GM23248 (cell line): ENCODE measurements at regions not wholly inside any gene's neighbourhood (a gene's known extent, or its start where the extent isn't known, plus 50 kb on each side); places are given as distances from the start of the nearest gene placed in this dataset.

Experiments
- DNase-seq: peaks from one replicate; pipeline ENCODE4 v3.0.0-alpha.2; 2015
- H2AFZ ChIP-seq: fragments of 200-600 bp; sonication (generic); 2 replicates; pipeline ENCODE4 v1.6.1; 2016; ENCODE audit warnings: antibody characterized with exemption
- H3F3A ChIP-seq: fragments of 200-600 bp; sonication (generic); 2 replicates; pipeline ENCODE4 v1.6.1; 2016; ENCODE audit warnings: mild to moderate bottlenecking, antibody characterized with exemption, mixed run types; ENCODE audit not compliant: insufficient read depth
- H3K27ac ChIP-seq: fragments of 200-600 bp; sonication (generic); 2 replicates; pipeline ENCODE4 v1.5.1; 2016; ENCODE audit warnings: mild to moderate bottlenecking
- H3K27me3 ChIP-seq: fragments of 200-600 bp; sonication (generic); replicated peaks from 2 replicates; pipeline ENCODE4 v1.6.1; 2016; ENCODE audit warnings: mild to moderate bottlenecking; ENCODE audit not compliant: insufficient read depth
- H3K36me3 ChIP-seq: fragments of 200-600 bp; sonication (generic); 2 replicates; pipeline ENCODE4 v1.6.1; 2016; ENCODE audit warnings: low read depth, mild to moderate bottlenecking
- H3K4me1 ChIP-seq: fragments of 200-600 bp; sonication (generic); 2 replicates; pipeline ENCODE4 v1.6.1; 2016; ENCODE audit warnings: mild to moderate bottlenecking; ENCODE audit not compliant: insufficient read depth
- H3K4me2 ChIP-seq: fragments of 200-600 bp; sonication (generic); one replicate; pipeline ENCODE4 v1.6.1; 2016; ENCODE audit warnings: mild to moderate bottlenecking; ENCODE audit not compliant: unreplicated experiment
- H3K4me3 ChIP-seq: fragments of 200-600 bp; sonication (generic); 2 replicates; pipeline ENCODE4 v1.5.1; 2016; ENCODE audit warnings: mild to moderate bottlenecking
- H3K79me2 ChIP-seq: fragments of 200-600 bp; sonication (generic); 2 replicates; pipeline ENCODE4 v1.6.1; 2016; ENCODE audit warnings: mild to moderate bottlenecking; ENCODE audit not compliant: insufficient read depth
- H3K9ac ChIP-seq: fragments of 200-600 bp; sonication (generic); 2 replicates; pipeline ENCODE4 v1.6.1; 2016; ENCODE audit warnings: mild to moderate bottlenecking
- H3K9me2 ChIP-seq: fragments of 200-600 bp; sonication (generic); 2 replicates; pipeline ENCODE4 v1.6.1; 2016; ENCODE audit warnings: mixed run types, mild to moderate bottlenecking, moderate library complexity; ENCODE audit not compliant: insufficient read depth
- H3K9me3 ChIP-seq: fragments of 200-600 bp; sonication (generic); one replicate; pipeline ENCODE4 v1.6.1; 2017; ENCODE audit warnings: low read depth
- H4K20me1 ChIP-seq: fragments of 200-600 bp; sonication (generic); 2 replicates; pipeline ENCODE4 v1.6.0; 2016; ENCODE audit not compliant: insufficient read depth
- EZH2 ChIP-seq: fragments of 200-600 bp; sonication (generic); IDR thresholded peaks from 2 replicates; pipeline ENCODE4 v1.6.1; 2018; ENCODE audit warnings: antibody characterized with exemption, mild to moderate bottlenecking; ENCODE audit not compliant: insufficient read depth, poor library complexity, severe bottlenecking
- EZH2phosphoT487 ChIP-seq: fragments of 200-600 bp; sonication (generic); IDR thresholded peaks from 2 replicates; pipeline ENCODE4 v1.6.1; 2018; ENCODE audit warnings: antibody characterized with exemption, moderate library complexity, mild to moderate bottlenecking, low read depth; ENCODE audit not compliant: insufficient read depth
- WGBS, 2 experiments: methylation state at CpG; one replicate each; pipeline ENCODE4 v1.1.6; 2015 to 2017; ENCODE audit warnings: low lambda C conversion rate in 2 of 2, low coverage in 1 of 2; ENCODE audit errors: missing lambda C conversion rate in 2 of 2; 5-methylcytosine and 5-hydroxymethylcytosine counted together
- in situ Hi-C: fragments of 300-500 bp; cut with MboI; formaldehyde crosslinking; loops from 2 replicates; pipeline ENCODE4 v1.15.0; 2020

- no peaks in the 10 kb centered on the region for H3K79me2 ChIP-seq
- WGBS, 2 experiments: 34 to 44% methylated on average over 3 of the region's 3 CpGs
- H3F3A ChIP-seq: no peaks in the 10 kb centered on the region
- peaks cover 18% of the 10 kb centered on the region; the same call in 1 of the 2 replicates for H3K27me3 ChIP-seq
- in situ Hi-C loops: no loop called here
- TF ChIP-seq EZH2 (no peak), EZH2phosphoT487 (no peak)
- H3K4me2 ChIP-seq: no peak overlapping the region
- H2AFZ ChIP-seq: no peak overlapping the region
- H3K9ac ChIP-seq: no peak overlapping the region
- no peaks in the 10 kb centered on the region for H3K4me1 ChIP-seq
- no peak for DNase-seq
- no peaks in the 10 kb centered on the region for H4K20me1 ChIP-seq
- no peaks in the 10 kb centered on the region for H3K9me2 ChIP-seq
- no peak overlapping the region for H3K4me3 ChIP-seq
- H3K9me3 ChIP-seq: no peaks in the 10 kb centered on the region
- H3K36me3 ChIP-seq: no peaks in the 10 kb centered on the region
- no peak overlapping the region for H3K27ac ChIP-seq
Observed at GRCh38 chr2:105954891-105955290, 210.2 kb downstream of the NCK2 start.

GRCh38 chr2:105953942-105954341, 209.2 kb downstream of the NCK2 start:
- Histone ChIP-seq H3K36me3 (no peaks in the 10 kb centered on the region), H3K27me3 (peaks cover 18% of the 10 kb centered on the region; the same call in 1 of the 2 replicates), H3K4me1 (no peaks in the 10 kb centered on the region), H3K9me2 (no peaks in the 10 kb centered on the region), H2AFZ (no peak overlapping the region), H3K4me2 (no peak overlapping the region), H3K27ac (no peak overlapping the region), H3K9me3 (no peaks in the 10 kb centered on the region), H3K9ac (no peak overlapping the region), H3K79me2 (no peaks in the 10 kb centered on the region), H3F3A (no peaks in the 10 kb centered on the region), H3K4me3 (no peak overlapping the region), H4K20me1 (no peaks in the 10 kb centered on the region)
- in situ Hi-C loops: no loop called here
- TF ChIP-seq EZH2phosphoT487 (no peak), EZH2 (no peak)
- no peak for DNase-seq
- 57 to 65% methylated on average over 4 of the region's 4 CpGs for WGBS, 2 experiments

DNA sequence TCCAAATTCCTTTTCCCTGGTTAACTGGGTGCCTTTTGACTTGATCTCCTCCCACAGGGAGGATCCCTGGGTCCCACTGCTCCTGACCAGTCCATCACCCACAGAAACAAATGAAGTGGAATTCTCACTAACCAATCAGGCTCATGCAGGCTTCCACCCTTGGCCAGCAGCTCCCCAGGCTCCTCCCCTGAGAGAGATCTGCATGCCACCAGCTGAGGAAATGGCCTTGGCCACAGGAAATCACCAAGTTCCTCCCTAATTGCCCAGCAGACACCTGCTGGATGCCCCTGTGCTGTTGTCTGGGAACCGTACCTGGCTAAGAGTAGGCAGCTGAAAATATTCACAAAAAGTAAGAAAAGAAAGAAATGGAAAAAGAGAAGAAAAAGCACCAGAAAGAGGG, 207.4 kb downstream of the NCK2 start:
- Histone ChIP-seq H3K27ac (no peak overlapping the region), H3K9me3 (no peaks in the 10 kb centered on the region), H3K27me3 (peaks cover 16% of the 10 kb centered on the region; the same call in 1 of the 2 replicates), H3K79me2 (no peaks in the 10 kb centered on the region), H3K36me3 (no peaks in the 10 kb centered on the region), H2AFZ (no peak overlapping the region), H3K9me2 (no peaks in the 10 kb centered on the region), H3K4me3 (no peak overlapping the region), H3F3A (no peaks in the 10 kb centered on the region), H4K20me1 (no peaks in the 10 kb centered on the region), H3K9ac (no peak overlapping the region), H3K4me2 (no peak overlapping the region), H3K4me1 (no peaks in the 10 kb centered on the region)
- no peak for TF ChIP-seq EZH2
- TF ChIP-seq EZH2phosphoT487: no peak
- DNase-seq: no peak
- in situ Hi-C loops: no loop called here
- 67 to 73% methylated on average over 1 of the region's 1 CpG for WGBS, 2 experiments

DNA sequence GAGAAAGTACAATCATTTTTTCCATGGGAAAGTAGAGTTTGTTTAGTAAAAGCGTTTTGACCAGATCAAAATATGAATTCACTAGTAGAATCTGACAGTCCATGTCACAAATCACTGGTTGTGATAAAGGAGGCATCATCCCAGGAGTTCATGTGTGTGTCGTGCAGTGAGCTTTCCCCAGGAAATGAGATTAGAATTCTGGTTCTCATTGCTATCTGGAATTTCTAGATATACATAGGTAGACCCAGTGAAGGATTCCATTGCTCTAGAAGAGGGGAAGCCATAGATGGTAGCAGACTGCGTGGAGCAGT, 206.6 kb downstream of the NCK2 start:
- Histone ChIP-seq H3K79me2 (no peaks in the 10 kb centered on the region), H3K9me3 (no peaks in the 10 kb centered on the region), H3K27me3 (peaks cover 9% of the 10 kb centered on the region; the same call in 1 of the 2 replicates), H3K27ac (no peak overlapping the region), H3K4me3 (no peak overlapping the region), H3K36me3 (no peaks in the 10 kb centered on the region), H3F3A (no peaks in the 10 kb centered on the region), H3K9me2 (no peaks in the 10 kb centered on the region), H3K4me1 (no peaks in the 10 kb centered on the region), H3K4me2 (no peak overlapping the region), H4K20me1 (no peaks in the 10 kb centered on the region), H2AFZ (no peak overlapping the region), H3K9ac (no peak overlapping the region)
- TF ChIP-seq EZH2 (no peak), EZH2phosphoT487 (no peak)
- in situ Hi-C loops: no loop called here
- DNase-seq: no peak
- 21 to 26% methylated on average over 3 of the region's 3 CpGs for WGBS, 2 experiments

DNA sequence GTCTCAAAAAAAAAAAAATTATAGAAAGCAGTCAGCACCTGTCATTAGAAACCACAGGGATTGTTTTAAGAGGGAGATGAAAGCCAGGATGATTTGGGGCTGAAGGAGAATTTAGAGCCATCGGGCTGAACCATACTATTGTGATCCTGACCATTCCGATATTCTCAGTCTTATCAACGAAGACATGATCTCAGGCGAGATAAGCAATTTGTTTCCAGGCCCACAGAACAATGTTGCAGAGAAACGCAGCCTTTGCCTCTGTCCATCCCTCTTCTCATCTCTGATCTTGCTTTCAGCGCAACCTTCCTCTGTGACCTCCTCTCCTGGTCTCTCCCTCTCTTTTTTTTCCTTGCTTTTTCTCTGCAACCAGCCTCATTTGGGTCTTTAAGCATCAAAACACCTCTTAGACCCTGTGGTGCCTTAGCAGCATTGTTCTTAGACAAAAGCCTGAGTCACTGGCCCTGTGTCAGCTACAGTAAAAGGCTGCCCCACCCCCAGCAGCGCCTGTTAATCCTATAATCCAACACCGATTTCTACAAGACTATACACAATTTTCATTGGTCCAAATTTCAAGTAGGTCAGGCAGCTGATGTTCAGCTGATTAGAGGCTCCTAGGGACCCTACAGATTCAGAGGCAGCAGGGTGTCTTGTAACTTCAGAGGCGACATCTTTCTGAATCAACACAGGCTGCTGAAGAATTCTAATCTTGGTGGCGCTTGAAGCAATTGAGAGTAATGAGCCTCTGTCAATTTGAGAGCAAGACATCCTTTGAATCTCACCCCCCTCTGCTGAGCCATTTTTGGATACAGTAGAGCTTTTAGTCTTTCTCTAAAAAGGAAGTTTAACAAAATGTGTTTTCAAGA, 206.0 kb downstream of the NCK2 start:
- DNase-seq: peak; percentile 34
- H3K4me1 ChIP-seq: no peaks in the 10 kb centered on the region
- no peaks in the 10 kb centered on the region for H3K9me3 ChIP-seq
- H3K36me3 ChIP-seq: no peaks in the 10 kb centered on the region
- no peak overlapping the region for H3K9ac ChIP-seq
- in situ Hi-C loops: no loop called here
- TF ChIP-seq EZH2phosphoT487: no peak
- TF ChIP-seq EZH2: no peak
- no peaks in the 10 kb centered on the region for H3K79me2 ChIP-seq
- H3K9me2 ChIP-seq: no peaks in the 10 kb centered on the region
- H3K4me3 ChIP-seq: no peak overlapping the region
- H4K20me1 ChIP-seq: no peaks in the 10 kb centered on the region
- H3K4me2 ChIP-seq: no peak overlapping the region
- peaks cover 3% of the 10 kb centered on the region; the same call in 1 of the 2 replicates for H3K27me3 ChIP-seq
- H2AFZ ChIP-seq: no peak overlapping the region
- WGBS, 2 experiments: 55 to 59% methylated on average over 10 of the region's 10 CpGs
- H3K27ac ChIP-seq: no peak overlapping the region
- no peaks in the 10 kb centered on the region for H3F3A ChIP-seq
